KMS-11 (cell line): ENCODE measurements at regions not wholly inside any gene's neighbourhood (a gene's known extent, or its start where the extent isn't known, plus 50 kb on each side); places are given as distances from the start of the nearest gene placed in this dataset.

Source experiments
- H2AFZ ChIP-seq: fragments of 200-600 bp; sonication (generic); 2 replicates; pipeline ENCODE4 v1.6.1; 2016; ENCODE audit warnings: antibody characterized with exemption, mixed run types, low read depth
- H3K27ac ChIP-seq: fragments of 200-600 bp; sonication (generic); 2 replicates; pipeline ENCODE4 v1.6.1; 2016; ENCODE audit warnings: mild to moderate bottlenecking, mixed run types
- H3K27me3 ChIP-seq: fragments of 200-600 bp; sonication (generic); 2 replicates; pipeline ENCODE4 v1.6.1; 2017; ENCODE audit warnings: mild to moderate bottlenecking, low read depth, mixed run types, moderate library complexity; ENCODE audit not compliant: insufficient read depth
- H3K36me3 ChIP-seq: fragments of 200-600 bp; sonication (generic); 2 replicates; pipeline ENCODE4 v1.6.1; 2017; ENCODE audit warnings: mild to moderate bottlenecking, mixed run types; ENCODE audit not compliant: insufficient read depth
- H3K4me1 ChIP-seq: fragments of 200-600 bp; sonication (generic); 2 replicates; pipeline ENCODE4 v1.6.1; 2016; ENCODE audit warnings: mild to moderate bottlenecking, low read depth, mixed run types; ENCODE audit not compliant: poor library complexity, severe bottlenecking
- H3K4me2 ChIP-seq: fragments of 200-600 bp; sonication (generic); 2 replicates; pipeline ENCODE4 v1.7.0; 2016; ENCODE audit warnings: mild to moderate bottlenecking, mixed run types
- H3K4me3 ChIP-seq: fragments of 200-600 bp; sonication (generic); IDR thresholded peaks from 2 replicates; pipeline ENCODE4 v1.6.1; 2017; ENCODE audit warnings: low read depth, low read length, mixed read lengths; ENCODE audit not compliant: insufficient read depth
- H3K79me2 ChIP-seq: fragments of 200-600 bp; sonication (generic); 2 replicates; pipeline ENCODE4 v1.6.1; 2016; ENCODE audit warnings: low read depth, mixed run types; ENCODE audit not compliant: insufficient read depth
- H3K9ac ChIP-seq: fragments of 200-600 bp; sonication (generic); 2 replicates; pipeline ENCODE4 v1.6.1; 2016; ENCODE audit warnings: mild to moderate bottlenecking, mixed run types
- H4K20me1 ChIP-seq: fragments of 200-600 bp; sonication (generic); 2 replicates; pipeline ENCODE4 v1.6.1; 2016; ENCODE audit warnings: mild to moderate bottlenecking, mixed run types; ENCODE audit not compliant: insufficient read depth
- TF ChIP-seq, protein P1 (sequence below): fragments of 200-600 bp; sonication (generic); conservative IDR thresholded peaks from 2 replicates; pipeline ENCODE4 v1.6.1; 2017; ENCODE audit warnings: low read depth, mild to moderate bottlenecking, antibody characterized with exemption, low read length, moderate library complexity, mixed read lengths

GRCh38 chr5:5665225-5666075 lies 243.0 kb downstream of the ICE1 start:
- Histone ChIP-seq H3K9ac (no peak overlapping the region), H3K79me2 (no peaks in the 10 kb centered on the region), H3K36me3 (no peaks in the 10 kb centered on the region), H3K4me1 (no peaks in the 10 kb centered on the region), H2AFZ (no peak overlapping the region), H4K20me1 (no peaks in the 10 kb centered on the region), H3K4me2 (no peak overlapping the region), H3K27ac (no peak overlapping the region), H3K4me3 (no peak overlapping the region), H3K27me3 (no peaks in the 10 kb centered on the region)
- TF ChIP-seq, protein P1, sequence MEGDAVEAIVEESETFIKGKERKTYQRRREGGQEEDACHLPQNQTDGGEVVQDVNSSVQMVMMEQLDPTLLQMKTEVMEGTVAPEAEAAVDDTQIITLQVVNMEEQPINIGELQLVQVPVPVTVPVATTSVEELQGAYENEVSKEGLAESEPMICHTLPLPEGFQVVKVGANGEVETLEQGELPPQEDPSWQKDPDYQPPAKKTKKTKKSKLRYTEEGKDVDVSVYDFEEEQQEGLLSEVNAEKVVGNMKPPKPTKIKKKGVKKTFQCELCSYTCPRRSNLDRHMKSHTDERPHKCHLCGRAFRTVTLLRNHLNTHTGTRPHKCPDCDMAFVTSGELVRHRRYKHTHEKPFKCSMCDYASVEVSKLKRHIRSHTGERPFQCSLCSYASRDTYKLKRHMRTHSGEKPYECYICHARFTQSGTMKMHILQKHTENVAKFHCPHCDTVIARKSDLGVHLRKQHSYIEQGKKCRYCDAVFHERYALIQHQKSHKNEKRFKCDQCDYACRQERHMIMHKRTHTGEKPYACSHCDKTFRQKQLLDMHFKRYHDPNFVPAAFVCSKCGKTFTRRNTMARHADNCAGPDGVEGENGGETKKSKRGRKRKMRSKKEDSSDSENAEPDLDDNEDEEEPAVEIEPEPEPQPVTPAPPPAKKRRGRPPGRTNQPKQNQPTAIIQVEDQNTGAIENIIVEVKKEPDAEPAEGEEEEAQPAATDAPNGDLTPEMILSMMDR: no peak

- Histone ChIP-seq H3K27me3 (no peaks in the 10 kb centered on the region), H3K4me3 (no peak overlapping the region), H2AFZ (no peak overlapping the region), H3K4me1 (no peaks in the 10 kb centered on the region), H4K20me1 (no peaks in the 10 kb centered on the region), H3K4me2 (no peak overlapping the region), H3K36me3 (no peaks in the 10 kb centered on the region), H3K27ac (no peak overlapping the region), H3K9ac (no peak overlapping the region), H3K79me2 (no peaks in the 10 kb centered on the region)
- TF ChIP-seq, protein P1: no peak
These were observed 236.5 kb downstream of the ICE1 start for GRCh38 chr5:5658889-5659465.

GRCh38 chr5:5658226-5658625 lies 235.7 kb downstream of the ICE1 start:
- TF ChIP-seq, protein P1: no peak
- H3K36me3 ChIP-seq: no peaks in the 10 kb centered on the region
- no peak overlapping the region for H3K4me2 ChIP-seq
- H3K4me1 ChIP-seq: no peaks in the 10 kb centered on the region
- no peak overlapping the region for H3K4me3 ChIP-seq
- H3K79me2 ChIP-seq: no peaks in the 10 kb centered on the region
- H2AFZ ChIP-seq: no peak overlapping the region
- H3K27ac ChIP-seq: no peak overlapping the region
- H3K9ac ChIP-seq: no peak overlapping the region
- no peaks in the 10 kb centered on the region for H3K27me3 ChIP-seq
- no peaks in the 10 kb centered on the region for H4K20me1 ChIP-seq

DNA sequence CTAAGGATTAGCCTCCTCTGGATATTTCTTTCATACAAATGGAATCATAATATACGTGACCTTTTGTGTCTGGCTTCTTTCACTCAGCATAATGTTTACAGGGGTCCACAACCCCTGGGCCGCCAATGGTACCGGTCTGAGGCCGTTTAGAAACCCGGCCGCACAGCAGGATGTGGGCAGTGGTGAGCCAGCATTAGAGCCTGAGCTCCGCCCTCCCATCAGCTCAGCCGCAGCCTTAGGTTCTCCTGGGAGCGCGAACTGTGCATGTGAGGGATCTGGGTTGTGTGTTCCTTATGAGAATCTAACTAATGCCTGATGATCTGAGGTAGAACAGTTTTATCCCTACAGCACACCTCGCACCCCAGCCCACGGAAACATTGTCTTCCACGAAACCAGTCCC lies 229.7 kb downstream of the ICE1 start:
- TF ChIP-seq, protein P1: no peak
- Histone ChIP-seq H3K4me1 (no peaks in the 10 kb centered on the region), H3K27me3 (no peaks in the 10 kb centered on the region), H3K79me2 (no peaks in the 10 kb centered on the region), H3K9ac (no peak overlapping the region), H3K27ac (no peak overlapping the region), H3K4me3 (no peak overlapping the region), H3K36me3 (no peaks in the 10 kb centered on the region), H2AFZ (no peak overlapping the region), H3K4me2 (no peak overlapping the region), H4K20me1 (no peaks in the 10 kb centered on the region)
